ENCODE measurements at regions not wholly inside any gene's neighbourhood (a gene's known extent, or its start where the extent isn't known, plus 50 kb on each side); places are given as distances from the start of the nearest gene placed in this dataset.

DNA sequence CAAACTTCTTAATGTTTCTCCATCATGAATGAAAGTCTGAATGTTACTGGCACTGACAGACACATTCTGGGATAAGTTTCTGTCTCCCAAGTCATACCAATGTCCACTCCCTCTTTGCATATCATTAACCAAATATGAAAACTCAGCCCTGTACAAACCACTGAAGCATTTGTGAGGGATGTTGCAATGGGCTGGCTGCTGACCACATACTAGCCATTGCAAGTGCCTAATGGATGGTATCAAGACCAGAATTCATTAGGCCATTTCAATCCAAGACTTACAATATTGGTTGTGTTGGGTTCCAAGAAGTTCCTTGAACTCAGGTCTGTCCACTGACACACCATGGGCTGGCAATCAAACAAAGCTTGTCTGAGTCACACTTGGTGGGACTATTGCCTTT is 73.8 kb downstream of the CBLN2 start:
- no peak for DNase-seq (ENCODE audit: low spot score)

GRCh38 chr18:72468021-72468710 is 76.0 kb downstream of the CBLN2 start:
- no peak for DNase-seq (ENCODE audit: low spot score)

DNA sequence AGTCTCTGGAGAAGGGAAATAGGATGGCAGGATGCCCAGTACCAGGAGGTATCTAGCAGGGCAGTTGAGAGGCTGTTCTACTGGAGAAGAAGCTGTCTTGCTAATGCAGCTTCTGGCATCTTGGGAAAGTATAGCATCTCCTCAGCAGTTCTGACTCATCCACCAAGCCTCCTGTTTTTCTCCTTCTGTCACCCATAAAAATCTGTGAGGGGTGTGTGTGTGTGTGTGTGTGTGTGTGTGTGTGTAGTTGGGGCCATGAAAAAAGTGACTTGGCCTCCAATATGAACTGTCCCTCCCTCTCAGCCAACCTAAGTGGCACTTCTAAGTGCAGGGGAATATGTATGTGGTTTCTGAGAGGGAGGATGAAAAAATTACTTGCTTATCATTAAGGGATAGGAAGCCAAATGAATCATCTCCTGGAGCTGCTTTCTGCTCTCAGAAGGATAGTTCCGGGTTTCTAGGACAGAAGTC is 83.9 kb downstream of the CBLN2 start:
- no peak for DNase-seq (ENCODE audit: low spot score)

DNA sequence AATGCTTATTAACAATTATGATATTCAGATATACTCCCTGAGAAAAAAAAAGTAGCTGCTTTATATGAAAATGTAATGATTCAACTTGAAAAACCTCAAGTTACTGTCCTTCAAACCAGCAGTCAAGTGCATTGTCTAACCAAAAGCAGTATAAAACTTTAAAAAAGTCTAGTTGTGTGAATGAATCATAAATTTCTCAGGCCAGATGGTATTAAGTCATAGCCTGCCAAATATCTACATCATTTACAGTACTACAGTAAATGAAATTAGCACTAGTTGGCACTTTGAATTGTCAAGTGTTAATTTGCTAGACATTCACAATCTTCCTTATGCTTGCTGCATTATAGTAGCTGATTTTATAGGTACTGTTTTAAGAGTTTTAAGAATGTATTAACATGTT is 85.9 kb downstream of the CBLN2 start:
- DNase-seq (ENCODE audit: low spot score) = no peak

DNA sequence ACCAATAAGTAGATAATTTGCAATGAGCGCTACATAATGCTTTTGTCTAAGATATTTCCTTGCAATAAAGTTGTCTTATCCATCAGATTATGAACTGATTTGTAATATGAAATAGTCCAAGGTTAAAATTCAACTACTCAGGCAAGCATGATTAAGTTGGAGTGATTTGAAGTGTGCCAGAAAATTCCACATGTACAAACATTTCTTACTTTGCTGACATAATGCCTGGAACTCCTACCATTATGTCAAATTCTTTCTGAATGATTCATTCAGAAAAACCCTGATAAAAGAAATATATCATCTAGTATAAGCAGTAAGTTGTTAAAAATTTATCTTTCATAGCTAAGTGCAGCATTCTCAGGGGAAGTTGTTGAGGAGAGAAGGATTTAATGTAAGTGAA is 87.3 kb downstream of the CBLN2 start:
- no peak for DNase-seq (ENCODE audit: low spot score)

DNA sequence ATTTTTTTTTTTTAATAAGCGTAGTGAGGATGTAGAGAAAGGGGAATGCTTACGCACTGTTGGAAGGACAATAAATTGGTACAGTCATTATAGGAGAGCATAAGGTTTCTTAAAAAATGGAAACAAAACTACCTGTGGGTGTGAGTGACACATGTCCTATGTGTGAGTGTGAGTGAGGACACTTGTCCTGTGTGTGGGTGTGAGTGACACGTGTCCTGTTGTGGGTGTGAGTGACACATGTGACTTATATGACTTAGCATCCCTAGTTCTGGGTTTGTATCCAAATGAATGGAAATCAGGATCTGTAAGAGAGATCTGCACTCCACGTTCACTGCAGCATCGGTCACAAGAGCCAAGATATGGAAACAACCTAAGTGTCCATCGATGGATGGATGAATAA is 91.8 kb downstream of the CBLN2 start:
- DNase-seq (ENCODE audit: low spot score) = no peak

DNA sequence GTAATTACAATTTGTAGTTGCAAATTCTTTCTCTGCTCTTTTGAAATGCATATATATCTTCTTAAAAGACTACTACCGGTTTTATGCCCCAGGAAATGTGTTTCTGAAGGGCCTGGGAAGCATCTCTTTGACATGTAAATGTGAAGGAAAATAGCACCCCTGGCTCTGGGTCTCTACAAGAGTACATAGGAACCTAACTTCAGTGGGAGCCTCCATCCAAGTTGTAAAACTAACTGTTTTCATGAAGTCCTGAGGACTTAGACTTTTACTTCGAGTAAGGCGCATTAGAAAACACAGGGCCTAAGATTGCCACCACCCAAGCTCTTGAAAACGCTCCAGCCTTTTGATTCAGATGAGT is 99.4 kb downstream of the CBLN2 start:
- no peak for DNase-seq (ENCODE audit: low spot score)

DNA sequence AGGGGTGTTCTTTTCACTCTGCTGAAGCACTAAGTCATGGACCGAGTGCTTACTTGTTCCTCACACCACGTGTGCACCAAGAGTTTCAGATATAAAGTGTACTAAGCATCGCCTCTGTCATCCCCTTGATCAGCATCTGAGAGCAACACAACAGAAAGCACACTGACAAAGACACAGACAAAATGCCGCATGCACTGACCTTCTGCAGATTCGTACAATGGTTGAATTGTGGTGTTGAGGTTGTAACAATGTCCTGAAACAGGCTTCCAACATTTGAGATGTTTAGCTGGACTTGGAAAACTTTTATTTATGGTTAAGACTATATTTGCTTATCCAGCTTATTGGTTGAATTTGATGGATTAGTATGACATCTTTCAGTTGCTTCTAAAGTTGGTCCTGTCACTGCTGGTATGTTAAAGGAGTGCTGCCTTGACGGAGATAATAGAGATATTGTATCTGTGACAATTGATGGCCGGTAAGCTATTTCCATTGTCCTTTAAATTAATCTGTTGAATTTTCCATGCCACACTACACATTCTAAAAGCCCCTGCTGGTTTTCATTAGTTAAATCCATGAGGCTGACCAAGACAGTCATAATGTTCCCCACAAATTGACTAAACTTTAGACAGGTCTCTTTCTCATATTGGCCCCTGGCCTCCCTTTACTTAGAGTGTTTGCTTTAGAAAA is 99.9 kb downstream of the CBLN2 start:
- no peak for DNase-seq (ENCODE audit: low spot score)

GRCh38 chr18:72436401-72436800 is 107.7 kb downstream of the CBLN2 start:
- no peak for DNase-seq (ENCODE audit: low spot score)

DNA sequence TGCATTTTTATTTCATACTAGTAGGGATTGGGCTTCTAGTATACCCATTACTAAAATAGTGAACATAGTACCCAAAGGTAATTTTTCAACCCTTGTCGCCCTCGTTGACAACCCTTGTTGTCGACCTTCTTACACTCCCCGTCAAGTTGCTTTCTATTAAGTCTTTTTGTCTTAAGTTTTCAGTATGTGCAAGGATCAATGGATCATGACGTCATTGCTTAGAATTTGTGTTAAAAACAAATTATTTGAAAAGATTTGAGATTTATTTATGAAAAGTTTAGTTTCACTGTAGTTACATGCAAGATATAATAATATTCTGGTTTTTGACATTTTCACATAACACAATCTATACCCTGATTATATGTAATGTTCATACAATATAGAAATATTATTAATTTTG is 110.4 kb downstream of the CBLN2 start:
- no peak for DNase-seq (ENCODE audit: low spot score)

DNA sequence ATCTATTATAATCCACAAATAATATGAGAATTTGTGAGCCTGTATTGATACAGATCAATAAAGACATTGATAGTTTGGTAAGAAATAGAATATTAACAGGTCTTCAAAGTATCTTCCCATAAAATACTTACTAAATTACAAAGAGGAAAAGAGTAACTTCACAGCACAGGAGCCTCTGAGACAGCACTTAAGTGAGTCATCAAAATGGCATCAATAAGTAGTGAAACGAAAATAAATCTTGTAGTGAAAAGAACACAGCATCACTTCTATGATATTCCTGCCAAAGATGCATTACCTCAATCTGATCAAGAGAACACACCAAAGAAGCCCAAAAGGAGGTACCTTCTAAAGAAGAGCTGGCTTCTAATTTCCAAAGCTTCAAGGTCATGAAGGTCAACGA is 116.4 kb downstream of the CBLN2 start:
- no peak for DNase-seq (ENCODE audit: low spot score)

DNA sequence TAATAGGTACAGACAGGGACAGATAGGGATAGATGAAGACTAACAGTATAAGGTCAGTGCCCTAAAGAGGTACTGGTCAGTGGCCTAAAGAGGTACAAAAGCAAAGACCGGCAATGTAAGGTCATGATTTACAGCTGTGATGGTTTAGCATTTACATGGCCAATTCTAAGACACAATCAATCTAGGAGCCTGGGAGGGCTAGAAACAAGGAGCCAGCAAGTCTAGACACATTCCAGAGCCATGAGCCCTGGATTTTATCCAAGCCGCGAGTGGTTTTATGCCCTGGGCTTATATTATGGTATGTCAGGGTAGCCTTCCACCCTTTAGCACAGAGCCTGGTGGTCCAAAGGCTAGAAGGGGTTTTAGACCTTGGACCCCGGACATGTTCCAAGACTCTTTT is 124.2 kb downstream of the CBLN2 start:
- DNase-seq (ENCODE audit: low spot score) = no peak

DNA sequence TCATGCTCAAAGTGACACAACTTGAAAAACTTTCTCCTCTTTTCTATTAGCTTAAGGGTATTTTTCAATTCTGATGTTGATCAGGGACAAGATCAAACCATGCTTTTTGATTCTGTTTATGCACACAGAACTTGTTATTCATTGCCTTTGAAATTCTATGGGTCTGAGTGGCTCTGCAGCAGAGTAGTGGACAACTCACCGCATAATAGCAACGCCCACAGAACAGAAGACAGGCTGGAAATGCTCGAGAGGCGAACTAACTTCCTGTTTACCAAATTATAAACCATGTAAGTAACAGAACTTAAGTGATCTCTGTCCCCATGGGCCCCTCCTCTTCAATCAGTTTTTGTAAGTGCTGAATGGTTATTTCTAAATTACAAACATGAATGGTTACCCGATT is 131.2 kb downstream of the CBLN2 start:
- no peak for DNase-seq (ENCODE audit: low spot score)

DNA sequence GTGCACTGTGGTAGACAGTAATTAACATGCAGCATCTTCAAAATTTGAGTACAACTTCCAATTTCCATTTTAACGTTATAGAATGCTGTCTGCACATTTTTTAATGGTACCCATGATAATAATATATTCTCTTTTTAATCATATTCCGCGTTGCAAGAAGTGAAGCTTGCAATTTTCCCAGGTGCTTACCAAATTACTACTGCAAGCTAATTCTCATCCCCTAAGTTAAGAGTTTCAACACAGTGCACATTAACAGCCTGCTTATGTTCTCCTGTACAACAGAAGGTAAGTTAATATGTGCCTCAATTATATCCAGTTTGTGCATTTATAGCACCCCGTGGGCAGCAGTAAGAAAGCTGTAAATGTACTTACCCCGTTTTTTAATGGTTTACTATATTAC is 132.9 kb downstream of the CBLN2 start:
- no peak for DNase-seq (ENCODE audit: low spot score)

GRCh38 chr18:72410399-72410798 is 133.7 kb downstream of the CBLN2 start:
- DNase-seq (ENCODE audit: low spot score) = no peak

DNA sequence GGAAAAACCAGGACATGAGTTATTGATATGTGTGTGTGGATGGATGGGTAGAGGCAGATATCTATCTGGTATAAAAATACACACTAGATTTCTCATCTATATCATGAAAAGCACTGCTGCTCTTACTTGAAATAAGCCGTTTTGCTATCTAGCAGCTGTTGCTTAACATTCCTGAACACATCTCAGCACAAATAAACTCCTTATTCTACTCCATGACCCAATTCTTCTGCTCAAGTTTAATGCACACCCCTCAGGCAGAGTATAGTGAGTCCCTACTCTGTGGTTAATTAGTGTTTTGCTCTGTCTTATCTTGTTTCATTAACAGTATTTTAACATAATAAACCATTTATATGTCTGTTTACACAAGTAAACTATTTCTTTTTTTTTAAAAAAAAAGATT is 134.2 kb downstream of the CBLN2 start:
- DNase-seq (ENCODE audit: low spot score) = no peak

- no peak for DNase-seq (ENCODE audit: low spot score)
Measured at GRCh38 chr18:72407048-72407447, 137.1 kb downstream of the CBLN2 start.

- no peak for DNase-seq (ENCODE audit: low spot score)
Measured at GRCh38 chr18:72391951-72392350, 152.2 kb downstream of the CBLN2 start.

GRCh38 chr18:72391427-72391826 is 152.7 kb downstream of the CBLN2 start:
- no peak for DNase-seq (ENCODE audit: low spot score)

DNA sequence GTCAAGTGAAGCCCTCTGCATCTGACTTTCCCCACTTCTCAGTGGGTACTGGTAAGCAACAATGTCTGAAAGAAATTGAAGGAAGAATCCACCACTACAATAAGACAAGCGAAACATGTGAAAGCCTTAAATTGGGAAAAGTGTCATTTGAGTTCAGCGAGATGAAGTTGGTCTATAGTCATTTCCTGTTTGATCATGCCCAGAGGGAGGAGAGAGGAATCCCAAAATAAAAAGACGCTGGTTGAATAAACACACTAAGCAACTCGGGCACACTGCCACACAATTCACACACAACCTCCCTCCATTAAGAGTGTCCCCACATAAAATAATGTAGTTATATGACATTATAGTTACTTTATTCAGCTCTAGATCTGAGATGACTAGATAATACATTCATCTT is 166.1 kb downstream of the CBLN2 start:
- no peak for DNase-seq (ENCODE audit: low spot score)

GRCh38 chr18:72376256-72376655 is 167.9 kb downstream of the CBLN2 start:
- DNase-seq (ENCODE audit: low spot score) = no peak

DNA sequence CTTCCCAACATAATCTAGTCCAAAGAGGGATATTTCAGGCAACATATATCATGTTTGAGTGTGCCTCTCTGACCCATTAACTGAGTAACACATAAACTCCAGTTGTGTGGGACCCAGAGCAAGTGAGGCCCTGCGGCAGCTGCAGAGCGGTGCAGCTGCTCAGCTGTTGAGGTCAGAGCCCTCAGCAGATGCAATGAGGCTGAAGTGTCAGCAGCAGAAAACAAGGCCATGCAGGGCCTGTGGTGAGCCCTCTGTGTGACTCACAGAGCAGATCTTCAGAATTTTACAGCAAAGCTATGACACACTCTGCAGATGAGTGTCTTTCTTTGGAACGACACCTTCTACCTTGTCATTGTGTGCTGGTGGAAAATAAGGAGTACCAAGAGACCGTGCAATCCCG is 168.5 kb downstream of the CBLN2 start:
- DNase-seq (ENCODE audit: low spot score) = no peak

- no peak for DNase-seq (ENCODE audit: low spot score)
Measured at GRCh38 chr18:72372076-72372475, 172.1 kb downstream of the CBLN2 start.

DNA sequence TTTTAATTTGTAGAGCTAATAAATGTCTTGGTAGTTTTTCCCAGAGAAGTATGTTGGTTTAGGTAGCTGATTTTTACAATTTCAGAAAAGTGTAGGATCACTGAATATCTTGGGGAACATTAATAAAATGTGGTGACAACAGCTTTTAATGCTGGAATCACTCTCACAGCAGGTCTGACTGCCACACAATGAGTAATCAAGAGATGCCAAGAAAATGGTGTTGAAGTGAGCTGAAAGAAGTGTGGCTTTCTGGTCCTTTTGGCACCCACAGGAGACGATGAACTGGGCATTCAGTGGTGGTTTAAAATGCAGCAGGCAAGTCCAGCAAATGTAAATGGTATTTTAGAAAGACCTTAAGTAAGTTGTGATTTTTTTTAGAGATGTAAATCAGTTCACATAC is 175.8 kb downstream of the CBLN2 start:
- DNase-seq (ENCODE audit: low spot score) = no peak

Measured in germinal center (tissue), 1 donor.